ENCODE measurements at regions not wholly inside any gene's neighbourhood (a gene's known extent, or its start where the extent isn't known, plus 50 kb on each side); places are given as distances from the start of the nearest gene placed in this dataset.
"Not testable (repeated sequence)": the region's sequence is repeated elsewhere in the genome, so short reads cannot be mapped to it uniquely, and the experiment has no call there.

GRCh38 chr6:3925223-3926149 lies 76.3 kb downstream of the FAM50B start:
- H3K27me3 Mint-ChIP-seq; H3K4me3 Mint-ChIP-seq; H3K27ac Mint-ChIP-seq; intact Hi-C loops (cut with micrococcal nuclease); H3K36me3 Mint-ChIP-seq; H3K9me3 Mint-ChIP-seq; POLR2A ChIA-PET; CTCF ChIA-PET; DNase-seq; H3K4me1 Mint-ChIP-seq (ENCODE audit: low read depth): not testable (repeated sequence)

- Mint-ChIP-seq H3K4me3 (no peak overlapping the region), H3K9me3 (no peaks in the 10 kb centered on the region), H3K36me3 (no peaks in the 10 kb centered on the region), H3K4me1 (ENCODE audit: low read depth) (no peaks in the 10 kb centered on the region), H3K27ac (no peak overlapping the region), H3K27me3 (no peaks in the 10 kb centered on the region)
- ChIA-PET POLR2A (no interaction called here), CTCF (no interaction called here)
- intact Hi-C loops (cut with micrococcal nuclease) = no loop called here
- no peak for DNase-seq
These were observed 76.9 kb downstream of the FAM50B start for GRCh38 chr6:3926150-3926482.

GRCh38 chr6:3928111-3928510 lies 78.9 kb downstream of the FAM50B start:
- intact Hi-C loops (cut with micrococcal nuclease) = no loop called here
- Mint-ChIP-seq H3K4me3 (no peak overlapping the region), H3K27me3 (no peaks in the 10 kb centered on the region), H3K9me3 (no peaks in the 10 kb centered on the region), H3K36me3 (no peaks in the 10 kb centered on the region), H3K27ac (no peak overlapping the region), H3K4me1 (ENCODE audit: low read depth) (no peaks in the 10 kb centered on the region)
- no peak for DNase-seq
- ChIA-PET POLR2A (no interaction called here), CTCF (no interaction called here)

GRCh38 chr6:3929281-3929798 lies 80.2 kb downstream of the FAM50B start:
- intact Hi-C loops (cut with micrococcal nuclease) = no loop called here
- H3K27me3 Mint-ChIP-seq = no peaks in the 10 kb centered on the region
- H3K9me3 Mint-ChIP-seq = no peaks in the 10 kb centered on the region
- no peak overlapping the region for H3K27ac Mint-ChIP-seq
- no peaks in the 10 kb centered on the region for H3K4me1 Mint-ChIP-seq (ENCODE audit: low read depth)
- CTCF ChIA-PET = interaction anchor here (0.8 to 1.1 kb wide), 2 partner anchors 46 to 515 kb away, joined by 3 read pairs; no protein-coding TSS in a partner anchor
- H3K4me3 Mint-ChIP-seq = no peak overlapping the region
- POLR2A ChIA-PET = no interaction called here
- no peak for DNase-seq
- H3K36me3 Mint-ChIP-seq = no peaks in the 10 kb centered on the region

- DNase-seq = no peak
- intact Hi-C loops (cut with micrococcal nuclease) = no loop called here
- no peaks in the 10 kb centered on the region for H3K9me3 Mint-ChIP-seq
- H3K27me3 Mint-ChIP-seq = peaks cover 14% of the 10 kb centered on the region
- no peaks in the 10 kb centered on the region for H3K4me1 Mint-ChIP-seq (ENCODE audit: low read depth)
- CTCF ChIA-PET = interaction anchor here (1.3 to 1.5 kb wide), 2 partner anchors 41 to 194 kb away, joined by 6 to 8 read pairs; no protein-coding TSS in a partner anchor
- POLR2A ChIA-PET = no interaction called here
- H3K4me3 Mint-ChIP-seq = no peak overlapping the region
- H3K36me3 Mint-ChIP-seq = no peaks in the 10 kb centered on the region
- no peak overlapping the region for H3K27ac Mint-ChIP-seq
These were observed 88.3 kb downstream of the FAM50B start for GRCh38 chr6:3937438-3937837.

- Mint-ChIP-seq H3K9me3 (no peaks in the 10 kb centered on the region), H3K4me3 (no peak overlapping the region), H3K27ac (no peak overlapping the region), H3K4me1 (ENCODE audit: low read depth) (no peaks in the 10 kb centered on the region), H3K27me3 (peaks cover 15% of the 10 kb centered on the region), H3K36me3 (no peaks in the 10 kb centered on the region)
- POLR2A ChIA-PET = no interaction called here
- intact Hi-C loops (cut with micrococcal nuclease) = no loop called here
- DNase-seq = no peak
- CTCF ChIA-PET = interaction anchor here (0.6 to 1.5 kb wide), 4 partner anchors 44 to 196 kb away, joined by 3 to 6 read pairs (median 4); partner anchors contain the start of gene FAM50B
These were observed 89.7 kb downstream of the FAM50B start for GRCh38 chr6:3938715-3939367.

GRCh38 chr6:3939368-3939958 lies 90.3 kb downstream of the FAM50B start:
- H3K27ac Mint-ChIP-seq = no peak overlapping the region
- peaks cover 16% of the 10 kb centered on the region for H3K27me3 Mint-ChIP-seq
- no peak for DNase-seq
- H3K9me3 Mint-ChIP-seq = no peaks in the 10 kb centered on the region
- no peaks in the 10 kb centered on the region for H3K4me1 Mint-ChIP-seq (ENCODE audit: low read depth)
- no peaks in the 10 kb centered on the region for H3K36me3 Mint-ChIP-seq
- H3K4me3 Mint-ChIP-seq = no peak overlapping the region
- CTCF ChIA-PET = interaction anchor here (0.6 to 1.0 kb wide), 2 partner anchors 44 to 194 kb away, joined by 3 read pairs; no protein-coding TSS in a partner anchor
- intact Hi-C loops (cut with micrococcal nuclease) = no loop called here
- POLR2A ChIA-PET = no interaction called here

GRCh38 chr6:3939964-3940363 lies 90.8 kb downstream of the FAM50B start:
- Mint-ChIP-seq H3K9me3 (no peaks in the 10 kb centered on the region), H3K4me3 (no peak overlapping the region), H3K27me3 (peaks cover 18% of the 10 kb centered on the region), H3K4me1 (ENCODE audit: low read depth) (no peaks in the 10 kb centered on the region), H3K36me3 (no peaks in the 10 kb centered on the region), H3K27ac (no peak overlapping the region)
- intact Hi-C loops (cut with micrococcal nuclease) = no loop called here
- CTCF ChIA-PET = interaction anchor here (0.8 kb wide), 1 partner anchor 38 kb away, joined by 4 read pairs; no protein-coding TSS in a partner anchor
- DNase-seq = no peak
- POLR2A ChIA-PET = no interaction called here

- no peaks in the 10 kb centered on the region for H3K36me3 Mint-ChIP-seq
- intact Hi-C loops (cut with micrococcal nuclease) = no loop called here
- DNase-seq = no peak
- no peaks in the 10 kb centered on the region for H3K9me3 Mint-ChIP-seq
- peaks cover 21% of the 10 kb centered on the region for H3K27me3 Mint-ChIP-seq
- H3K4me3 Mint-ChIP-seq = no peak overlapping the region
- no peak overlapping the region for H3K27ac Mint-ChIP-seq
- no peaks in the 10 kb centered on the region for H3K4me1 Mint-ChIP-seq (ENCODE audit: low read depth)
- ChIA-PET CTCF (interaction anchor here (0.8 kb wide), 1 partner anchor 37 kb away, joined by 4 read pairs; no protein-coding TSS in a partner anchor), POLR2A (no interaction called here)
These were observed 91.5 kb downstream of the FAM50B start for GRCh38 chr6:3940703-3941102.

GRCh38 chr6:3943331-3943765 lies 94.2 kb downstream of the FAM50B start:
- no peak for DNase-seq
- intact Hi-C loops (cut with micrococcal nuclease) = no loop called here
- peaks cover 30% of the 10 kb centered on the region for H3K27me3 Mint-ChIP-seq
- no peak overlapping the region for H3K4me3 Mint-ChIP-seq
- ChIA-PET POLR2A (no interaction called here), CTCF (interaction anchor here (0.6 to 1.1 kb wide), 2 partner anchors 34 to 193 kb away, joined by 3 read pairs; no protein-coding TSS in a partner anchor)
- no peaks in the 10 kb centered on the region for H3K4me1 Mint-ChIP-seq (ENCODE audit: low read depth)
- H3K9me3 Mint-ChIP-seq = no peaks in the 10 kb centered on the region
- no peaks in the 10 kb centered on the region for H3K36me3 Mint-ChIP-seq
- no peak overlapping the region for H3K27ac Mint-ChIP-seq

GRCh38 chr6:3944246-3944645 lies 95.1 kb downstream of the FAM50B start:
- Mint-ChIP-seq H3K27ac (no peak overlapping the region), H3K36me3 (no peaks in the 10 kb centered on the region), H3K27me3 (peaks cover 29% of the 10 kb centered on the region), H3K9me3 (no peaks in the 10 kb centered on the region), H3K4me3 (no peak overlapping the region), H3K4me1 (ENCODE audit: low read depth) (no peaks in the 10 kb centered on the region)
- ChIA-PET CTCF (interaction anchor here (0.6 to 1.4 kb wide), 3 partner anchors 33 to 194 kb away, joined by 3 to 4 read pairs (median 3); no protein-coding TSS in a partner anchor), POLR2A (interaction anchor here (0.6 kb wide), 1 partner anchor 29 kb away, joined by 3 read pairs; no protein-coding TSS in a partner anchor)
- no peak for DNase-seq
- intact Hi-C loops (cut with micrococcal nuclease) = no loop called here

- POLR2A ChIA-PET = no interaction called here
- Mint-ChIP-seq H3K4me1 (ENCODE audit: low read depth) (no peaks in the 10 kb centered on the region), H3K36me3 (no peaks in the 10 kb centered on the region), H3K4me3 (no peak overlapping the region), H3K27ac (no peak overlapping the region), H3K9me3 (no peaks in the 10 kb centered on the region), H3K27me3 (peaks cover 34% of the 10 kb centered on the region)
- CTCF ChIA-PET = no interaction called here
- no peak for DNase-seq
- intact Hi-C loops (cut with micrococcal nuclease) = no loop called here
These were observed 97.6 kb downstream of the FAM50B start for GRCh38 chr6:3946778-3947177.
